Mesenchymal stem cell (in vitro differentiated cells and primary cell): ENCODE measurements at regions not wholly inside any gene's neighbourhood (a gene's known extent, or its start where the extent isn't known, plus 50 kb on each side); places are given as distances from the start of the nearest gene placed in this dataset.

ENCODE experiments used
- DNase-seq: peaks from one replicate; pipeline ENCODE4 v3.0.0-alpha.2; 2013
- H2AFZ ChIP-seq: one replicate; pipeline ENCODE4 v1.6.1; 2013; ENCODE audit warnings: low read depth, mild to moderate bottlenecking, control low read depth, inconsistent platforms, low read length, moderate library complexity
- H2AK5ac ChIP-seq: 2 replicates; pipeline ENCODE4 v1.6.1; 2013; ENCODE audit warnings: low read length, moderate library complexity, mild to moderate bottlenecking, inconsistent platforms; ENCODE audit not compliant: severe bottlenecking
- H2BK120ac ChIP-seq: one replicate; pipeline ENCODE4 v1.6.1; 2013; ENCODE audit warnings: low read depth, mild to moderate bottlenecking, inconsistent platforms, low read length, moderate library complexity
- H2BK12ac ChIP-seq, 2 experiments: one replicate each; pipeline ENCODE4 v1.6.1; 2013; ENCODE audit warnings: inconsistent platforms in 2 of 2, low read length in 2 of 2, mild to moderate bottlenecking in 2 of 2, moderate library complexity in 2 of 2, control low read depth in 1 of 2
- H2BK15ac ChIP-seq: one replicate; pipeline ENCODE4 v1.6.1; 2013; ENCODE audit warnings: mild to moderate bottlenecking, low read depth, inconsistent platforms; ENCODE audit not compliant: poor library complexity, severe bottlenecking
- H2BK5ac ChIP-seq: 2 replicates; pipeline ENCODE4 v1.6.1; 2013; ENCODE audit warnings: low read depth, mild to moderate bottlenecking, low read length, control low read depth, inconsistent platforms; ENCODE audit not compliant: poor library complexity, severe bottlenecking
- H3K14ac ChIP-seq, 2 experiments: one replicate each; pipeline ENCODE4 v1.6.1; 2013; ENCODE audit warnings: inconsistent platforms in 2 of 2, low read length in 2 of 2, control low read depth in 1 of 2, mild to moderate bottlenecking in 1 of 2, moderate library complexity in 1 of 2
- H3K18ac ChIP-seq, 2 experiments: one replicate each; pipeline ENCODE4 v1.6.1; 2013; ENCODE audit warnings: inconsistent platforms in 2 of 2, low read length in 2 of 2, control low read depth in 1 of 2, low read depth in 1 of 2, mild to moderate bottlenecking in 1 of 2
- H3K23ac ChIP-seq, 2 experiments: one replicate each; pipeline ENCODE4 v1.6.1; 2013; ENCODE audit warnings: inconsistent platforms in 2 of 2, low read length in 2 of 2, mild to moderate bottlenecking in 2 of 2, moderate library complexity in 2 of 2, control low read depth in 1 of 2
- H3K27ac ChIP-seq: 2 replicates; pipeline ENCODE4 v1.5.1; 2013; ENCODE audit warnings: mild to moderate bottlenecking, moderate library complexity, low read length, control low read depth, inconsistent platforms; ENCODE audit not compliant: poor library complexity, severe bottlenecking
- H3K27me3 ChIP-seq, 2 experiments: 2 replicates each; pipeline versions ENCODE4 v1.6.1 to v1.7.0; 2013; ENCODE audit warnings: low read length in 2 of 2, mild to moderate bottlenecking in 2 of 2, moderate library complexity in 2 of 2, control low read depth in 1 of 2, inconsistent platforms in 1 of 2; ENCODE audit not compliant: control insufficient read depth in 1 of 2, insufficient read depth in 1 of 2
- H3K36me3 ChIP-seq, 2 experiments: 2 replicates each; pipeline versions ENCODE4 v1.6.1 to v1.7.0; 2013; ENCODE audit warnings: low read length in 2 of 2, control low read depth in 1 of 2, inconsistent platforms in 1 of 2, low read depth in 1 of 2, mild to moderate bottlenecking in 1 of 2; ENCODE audit not compliant: insufficient read depth in 2 of 2, control insufficient read depth in 1 of 2
- H3K4ac ChIP-seq, 2 experiments: one replicate each; pipeline ENCODE4 v1.6.1; 2013; ENCODE audit warnings: inconsistent platforms in 2 of 2, low read length in 2 of 2, mild to moderate bottlenecking in 2 of 2, moderate library complexity in 2 of 2, control low read depth in 1 of 2, low read depth in 1 of 2
- H3K4me1 ChIP-seq: 2 replicates; pipeline ENCODE4 v1.6.1; 2013; ENCODE audit warnings: low read depth, low read length, control low read depth; ENCODE audit not compliant: control insufficient read depth, insufficient read depth
- H3K4me2 ChIP-seq: 2 replicates; pipeline ENCODE4 v1.6.1; 2013; ENCODE audit warnings: low read length, mild to moderate bottlenecking, inconsistent platforms; ENCODE audit not compliant: poor library complexity, severe bottlenecking
- H3K4me3 ChIP-seq, 2 experiments: 2 replicates each; pipeline versions ENCODE4 v1.5.1 to v1.7.0; 2013; ENCODE audit warnings: low read length in 2 of 2, mild to moderate bottlenecking in 2 of 2, control low read depth in 1 of 2, low read depth in 1 of 2; ENCODE audit not compliant: insufficient read depth in 1 of 2
- H3K79me1 ChIP-seq: replicated peaks from 2 replicates; pipeline ENCODE4 v1.6.1; 2013; ENCODE audit warnings: mild to moderate bottlenecking, control low read depth, low read length, inconsistent platforms; ENCODE audit not compliant: poor library complexity, severe bottlenecking
- H3K9ac ChIP-seq: 2 replicates; pipeline ENCODE4 v1.7.0; 2013; ENCODE audit warnings: mild to moderate bottlenecking, low read length, moderate library complexity
- H3K9me3 ChIP-seq: 2 replicates; pipeline ENCODE4 v1.7.0; 2013; ENCODE audit warnings: mild to moderate bottlenecking, low read length; ENCODE audit not compliant: control insufficient read depth
- H4K8ac ChIP-seq: one replicate; pipeline ENCODE4 v1.6.1; 2013; ENCODE audit warnings: inconsistent platforms, mild to moderate bottlenecking, low read length, moderate library complexity
- H4K91ac ChIP-seq: one replicate; pipeline ENCODE4 v1.6.1; 2013; ENCODE audit warnings: mild to moderate bottlenecking, low read length, inconsistent platforms
- WGBS: methylation state at CpG from one replicate; pipeline ENCODE4 v1.1.7; 2013; ENCODE audit warnings: mixed read lengths; 5-methylcytosine and 5-hydroxymethylcytosine counted together

- H4K91ac ChIP-seq = no peak overlapping the region
- 100% methylated on average over 1 of the region's 1 CpG for WGBS
These were observed 223.1 kb downstream of the GPR37 start for GRCh38 chr7:124542476-124542875.

GRCh38 chr7:124536156-124536762 is 229.3 kb downstream of the GPR37 start:
- 5% methylated on average over 3 of the region's 3 CpGs for WGBS
- Histone ChIP-seq H3K14ac (no peak overlapping the region), H3K27ac (no peak overlapping the region), H3K27me3 (no peaks in the 10 kb centered on the region), H2BK15ac (no peak overlapping the region), H4K8ac (no peak overlapping the region), H3K36me3 (no peaks in the 10 kb centered on the region), H3K79me1 (no peaks in the 10 kb centered on the region), H4K91ac (no peak overlapping the region), H3K9ac (no peak overlapping the region), H3K4me2 (no peak overlapping the region), H3K9me3 (no peaks in the 10 kb centered on the region), H2AK5ac (no peak overlapping the region), H3K23ac (no peak overlapping the region), H3K4ac (no peak overlapping the region), H3K4me3 (no peak overlapping the region), H2BK5ac (no peak overlapping the region), H2BK12ac (no peak overlapping the region), H2BK120ac (no peak overlapping the region), H2AFZ (no peak overlapping the region), H3K18ac (no peak overlapping the region), H3K4me1 (peaks cover 1% of the 10 kb centered on the region)
- peak; percentile 81 for DNase-seq

More at GRCh38 chr7:124542476-124542875, 223.1 kb downstream of the GPR37 start:
- Histone ChIP-seq H2BK15ac (no peak overlapping the region), H3K4me2 (no peak overlapping the region), H3K18ac (no peak overlapping the region), H4K8ac (no peak overlapping the region), H2BK12ac (no peak overlapping the region), H3K79me1 (no peaks in the 10 kb centered on the region), H3K4me3 (no peak overlapping the region), H3K9ac (no peak overlapping the region), H2AK5ac (no peak overlapping the region), H3K27ac (no peak overlapping the region), H2AFZ (no peak overlapping the region), H2BK5ac (no peak overlapping the region), H2BK120ac (no peak overlapping the region), H3K23ac (no peak overlapping the region), H3K4me1 (no peaks in the 10 kb centered on the region), H3K36me3 (no peaks in the 10 kb centered on the region), H3K27me3 (no peaks in the 10 kb centered on the region), H3K9me3 (no peaks in the 10 kb centered on the region), H3K14ac (no peak overlapping the region), H3K4ac (no peak overlapping the region)
- no peak for DNase-seq

DNA sequence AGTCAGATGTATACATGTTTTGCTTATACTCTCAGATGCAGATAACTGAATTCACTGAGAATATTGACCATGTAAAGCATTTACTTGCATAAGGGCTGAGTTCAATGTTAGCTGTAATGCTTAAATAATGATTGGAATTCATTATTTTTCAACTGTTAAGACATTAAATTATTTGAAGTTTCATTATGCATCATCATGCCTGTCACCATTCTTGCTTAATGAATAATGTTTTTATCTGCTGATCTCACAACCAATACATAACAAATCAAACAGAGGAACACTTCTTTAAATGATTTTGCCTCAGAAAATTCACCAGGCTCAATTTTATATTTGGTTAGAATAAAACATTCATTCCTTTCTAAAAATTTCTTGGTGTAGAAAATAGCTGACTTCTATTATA is 233.4 kb downstream of the GPR37 start:
- no peak overlapping the region for H2BK12ac ChIP-seq
- no peak overlapping the region for H2BK5ac ChIP-seq
- H3K79me1 ChIP-seq = no peaks in the 10 kb centered on the region
- no peak overlapping the region for H3K27ac ChIP-seq
- no peak overlapping the region for H3K4ac ChIP-seq
- H4K91ac ChIP-seq = no peak overlapping the region
- H2AFZ ChIP-seq = no peak overlapping the region
- no peak overlapping the region for H2AK5ac ChIP-seq
- H3K36me3 ChIP-seq = no peaks in the 10 kb centered on the region
- H3K9me3 ChIP-seq = peaks cover 9% of the 10 kb centered on the region
- no peaks in the 10 kb centered on the region for H3K27me3 ChIP-seq
- no peak for DNase-seq
- no peak overlapping the region for H3K4me3 ChIP-seq
- no peak overlapping the region for H3K4me2 ChIP-seq
- H2BK15ac ChIP-seq = no peak overlapping the region
- H2BK120ac ChIP-seq = no peak overlapping the region
- H3K23ac ChIP-seq = no peak overlapping the region
- H3K4me1 ChIP-seq = peaks cover 1% of the 10 kb centered on the region
- no peak overlapping the region for H3K18ac ChIP-seq
- no peak overlapping the region for H4K8ac ChIP-seq
- H3K14ac ChIP-seq = no peak overlapping the region
- no peak overlapping the region for H3K9ac ChIP-seq

- H3K36me3 ChIP-seq = no peaks in the 10 kb centered on the region
- no peak overlapping the region for H3K4ac ChIP-seq
- H3K4me1 ChIP-seq = peaks cover 3% of the 10 kb centered on the region
- no peak overlapping the region for H2BK12ac ChIP-seq
- H4K91ac ChIP-seq = no peak overlapping the region
- H3K18ac ChIP-seq = no peak overlapping the region
- H3K9ac ChIP-seq = no peak overlapping the region
- H2BK120ac ChIP-seq = no peak overlapping the region
- no peaks in the 10 kb centered on the region for H3K79me1 ChIP-seq
- H3K14ac ChIP-seq = no peak overlapping the region
- no peak for DNase-seq
- no peak overlapping the region for H3K4me2 ChIP-seq
- H2AK5ac ChIP-seq = no peak overlapping the region
- H3K27ac ChIP-seq = no peak overlapping the region
- peaks cover 6% of the 10 kb centered on the region for H3K9me3 ChIP-seq
- no peak overlapping the region for H3K4me3 ChIP-seq
- no peak overlapping the region for H2BK15ac ChIP-seq
- H3K23ac ChIP-seq = no peak overlapping the region
- no peak overlapping the region for H2AFZ ChIP-seq
- H4K8ac ChIP-seq = no peak overlapping the region
- H2BK5ac ChIP-seq = no peak overlapping the region
- H3K27me3 ChIP-seq = no peaks in the 10 kb centered on the region
These were observed 248.7 kb downstream of the GPR37 start for GRCh38 chr7:124516911-124517310.
